Endothelial cell of umbilical vein (primary cell): ENCODE measurements at regions not wholly inside any gene's neighbourhood (a gene's known extent, or its start where the extent isn't known, plus 50 kb on each side); places are given as distances from the start of the nearest gene placed in this dataset.
"Not testable (repeated sequence)": the region's sequence is repeated elsewhere in the genome, so short reads cannot be mapped to it uniquely, and the experiment has no call there.

Source experiments
- CTCF ChIP-seq, 2 donors: IDR thresholded peaks; 1 replicate in 1 of 2; 2 replicates in 1 of 2; pipeline ENCODE4 v1.5.1; 2011; ENCODE audit warnings: low read length in 2 of 2, mild to moderate bottlenecking in 2 of 2, moderate library complexity in 2 of 2, control low read depth in 1 of 2, inconsistent platforms in 1 of 2, low read depth in 1 of 2; ENCODE audit not compliant: insufficient read depth in 1 of 2; ENCODE audit errors: extremely low read depth in 1 of 2
- EZH2 ChIP-seq: IDR thresholded peaks from 2 replicates; pipeline ENCODE4 v1.6.1; 2012; ENCODE audit warnings: borderline replicate concordance, low read depth, mild to moderate bottlenecking, moderate library complexity, low read length, inconsistent platforms; ENCODE audit not compliant: severe bottlenecking
- FOS ChIP-seq: IDR thresholded peaks from 2 replicates; pipeline ENCODE4 v1.6.1; 2011; ENCODE audit warnings: mild to moderate bottlenecking, low read length, moderate library complexity, borderline replicate concordance; ENCODE audit not compliant: insufficient read depth
- GATA2 ChIP-seq: IDR thresholded peaks from 2 replicates; pipeline ENCODE4 v1.7.0; 2011; ENCODE audit warnings: low read depth, mild to moderate bottlenecking, moderate library complexity, mixed read lengths, low read length; ENCODE audit not compliant: insufficient read length, insufficient read depth
- JUN ChIP-seq: IDR thresholded peaks from 2 replicates; pipeline ENCODE4 v1.6.1; 2011; ENCODE audit warnings: borderline replicate concordance, low read depth; ENCODE audit not compliant: insufficient read length, insufficient read depth
- MYC ChIP-seq: IDR thresholded peaks from one replicate; pipeline ENCODE4 v1.6.1; 2011; ENCODE audit warnings: mild to moderate bottlenecking, low read depth, low read length
- POLR2A ChIP-seq: IDR thresholded peaks from 2 replicates; pipeline ENCODE4 v1.6.1; 2012; ENCODE audit warnings: low read depth, mild to moderate bottlenecking, control low read depth, low read length
- POLR2AphosphoS5 ChIP-seq: IDR thresholded peaks from 2 replicates; pipeline ENCODE4 v1.6.1; 2012; ENCODE audit warnings: low read depth, mild to moderate bottlenecking, control low read depth, low read length, moderate library complexity; ENCODE audit not compliant: insufficient read depth
- TF ChIP-seq, protein P1 (sequence below): IDR thresholded peaks from 2 replicates; pipeline ENCODE4 v1.6.1; 2011; ENCODE audit not compliant: insufficient read depth, insufficient read length

- not testable (repeated sequence) for TF ChIP-seq JUN; CTCF (IDR thresholded peaks at IDR 0.05; ENCODE audit: extremely low read depth in 1 of 2, insufficient read depth in 1 of 2, low read depth in 1 of 2, low read length in 2 of 2); GATA2; POLR2A; MYC; EZH2; POLR2AphosphoS5; FOS
- TF ChIP-seq, protein P1, sequence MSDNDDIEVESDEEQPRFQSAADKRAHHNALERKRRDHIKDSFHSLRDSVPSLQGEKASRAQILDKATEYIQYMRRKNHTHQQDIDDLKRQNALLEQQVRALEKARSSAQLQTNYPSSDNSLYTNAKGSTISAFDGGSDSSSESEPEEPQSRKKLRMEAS: not testable (repeated sequence)
These were observed 140.7 kb downstream of the TENT5C start for GRCh38 chr1:117746565-117746964.
